B cell (primary cell): ENCODE measurements at regions not wholly inside any gene's neighbourhood (a gene's known extent, or its start where the extent isn't known, plus 50 kb on each side); places are given as distances from the start of the nearest gene placed in this dataset.

ENCODE experiments used
- ATAC-seq: fragments of 200-7000 bp; cut with Tn5 transposase; one replicate; pipeline ENCODE4 v1.10.0; 2021; ENCODE audit warnings: low read depth, mild to moderate bottlenecking, moderate number of reproducible peaks, moderate library complexity
- CTCF ChIA-PET: fragments of 350-600 bp; sonication (Branson Sonifier 250); formaldehyde crosslinking; loops from one replicate; lab custom pipeline; 2021; ENCODE audit warnings: antibody characterized with exemption, inconsistent platforms; lab: Charles Lee
- POLR2A ChIA-PET: fragments of 350-600 bp; sonication (Branson Sonifier 250); formaldehyde crosslinking; loops from one replicate; lab custom pipeline; 2021; ENCODE audit warnings: antibody characterized with exemption; lab: Charles Lee
- DNase-seq: peaks from one replicate; pipeline ENCODE4 v3.0.0; 2013
- H2AFZ ChIP-seq: 2 replicates; pipeline ENCODE4 v1.6.1; 2012; ENCODE audit warnings: mild to moderate bottlenecking, low read depth, low read length; ENCODE audit not compliant: insufficient read depth, poor library complexity, severe bottlenecking
- H3K27ac ChIP-seq, 2 donors: 1 replicate in 1 of 2; 2 replicates in 1 of 2; pipeline ENCODE4 v1.5.1; 2012 to 2013; ENCODE audit warnings: low read length in 2 of 2, mild to moderate bottlenecking in 2 of 2, moderate library complexity in 1 of 2
- H3K27me3 ChIP-seq, 4 experiments: fragments of 200-600 bp in 1 of 4; sonication (generic) in 1 of 4; replicated peaks in 1 of 4; 1 replicate in 2 of 4; 2 replicates in 2 of 4; pipeline versions ENCODE4 v1.6.1 to v1.7.0; 2013 to 2016; ENCODE audit warnings: low read length in 3 of 4, mild to moderate bottlenecking in 2 of 4, mixed read lengths in 1 of 4, moderate library complexity in 1 of 4; ENCODE audit not compliant: insufficient read depth in 4 of 4, control insufficient read depth in 3 of 4; ENCODE audit errors: control extremely low read depth in 1 of 4
- H3K36me3 ChIP-seq, 2 experiments: replicated peaks in 1 of 2; 1 replicate in 1 of 2; 2 replicates in 1 of 2; pipeline versions ENCODE4 v1.6.1 to v1.7.1; 2013; ENCODE audit warnings: low read length in 1 of 2; ENCODE audit not compliant: insufficient read depth in 2 of 2, control insufficient read depth in 1 of 2; ENCODE audit errors: control extremely low read depth in 1 of 2, extremely low read depth in 1 of 2
- H3K4me1 ChIP-seq, 2 donors: fragments of 200-600 bp in 1 of 2; sonication (generic) in 1 of 2; 1 replicate in 1 of 2; 2 replicates in 1 of 2; pipeline versions ENCODE4 v1.5.1 to v1.6.1; 2013 to 2017; ENCODE audit warnings: low read length in 2 of 2; ENCODE audit not compliant: control insufficient read depth in 2 of 2, insufficient read depth in 2 of 2
- H3K4me2 ChIP-seq: replicated peaks from 2 replicates; pipeline ENCODE3; 2012; ENCODE audit warnings: mild to moderate bottlenecking, low read depth, low read length; ENCODE audit not compliant: poor library complexity, severe bottlenecking
- H3K4me3 ChIP-seq, 5 experiments: fragments of 200-600 bp in 1 of 5; sonication (generic) in 1 of 5; 1 replicate in 3 of 5; 2 replicates in 2 of 5; pipeline versions ENCODE4 v1.5.1 to v1.7.0; 2011 to 2016; ENCODE audit warnings: low read length in 4 of 5, mild to moderate bottlenecking in 4 of 5, low read depth in 2 of 5, control low read depth in 1 of 5, moderate library complexity in 1 of 5; ENCODE audit not compliant: insufficient read depth in 1 of 5; ENCODE audit errors: control extremely low read depth in 1 of 5, extremely low read depth in 1 of 5
- H3K79me2 ChIP-seq: fragments of 200-600 bp; sonication (generic); one replicate; pipeline ENCODE4 v1.6.0; 2016; ENCODE audit warnings: low read length; ENCODE audit not compliant: control insufficient read depth, insufficient read depth
- H3K9ac ChIP-seq: fragments of 200-600 bp; sonication (generic); 2 replicates; pipeline ENCODE4 v1.6.1; 2017; ENCODE audit warnings: mild to moderate bottlenecking, low read length, moderate library complexity
- H3K9me3 ChIP-seq, 3 donors: one replicate each; pipeline versions ENCODE4 v1.6.1 to v1.7.1; 2013; ENCODE audit warnings: low read length in 2 of 3; ENCODE audit not compliant: control insufficient read depth in 2 of 3, insufficient read depth in 1 of 3; ENCODE audit errors: control extremely low read depth in 1 of 3
- H4K20me1 ChIP-seq: 2 replicates; pipeline ENCODE4 v1.6.0; 2012; ENCODE audit warnings: mild to moderate bottlenecking, low read length; ENCODE audit not compliant: insufficient read depth, control insufficient read depth, poor library complexity, severe bottlenecking
- H3K27ac Mint-ChIP-seq: one replicate; pipeline ENCODE4 v1.8.0; 2021; ENCODE audit warnings: mixed read lengths
- H3K27me3 Mint-ChIP-seq: one replicate; pipeline ENCODE4 v1.8.0; 2021; ENCODE audit warnings: mixed read lengths
- H3K4me1 Mint-ChIP-seq: one replicate; pipeline ENCODE4 v1.8.0; 2021; ENCODE audit warnings: mixed read lengths
- H3K4me3 Mint-ChIP-seq: one replicate; pipeline ENCODE4 v1.8.0; 2021; ENCODE audit warnings: mixed read lengths
- H3K9me3 Mint-ChIP-seq: one replicate; pipeline ENCODE4 v1.8.0; 2022; ENCODE audit warnings: mixed read lengths; ENCODE audit not compliant: insufficient read depth
- EZH2 ChIP-seq: IDR thresholded peaks from 2 replicates; pipeline ENCODE4 v1.6.1; 2012; ENCODE audit warnings: borderline replicate concordance, low read depth, mild to moderate bottlenecking, moderate library complexity, low read length; ENCODE audit not compliant: insufficient read depth, poor library complexity, severe bottlenecking
- WGBS: methylation state at CpG from one replicate; pipeline ENCODE4 v1.1.5; 2013; ENCODE audit warnings: missing lambda C conversion rate; ENCODE audit not compliant: insufficient coverage; 5-methylcytosine and 5-hydroxymethylcytosine counted together
- intact Hi-C: fragments of 100-400 bp; cut with micrococcal nuclease; formaldehyde crosslinking; loops from one replicate; pipeline ENCODE4 v1.10.0; 2022
- TF ChIP-seq, protein P1 (sequence below): fragments of 200-600 bp; IDR thresholded peaks from one replicate; pipeline ENCODE4 v1.8.0; 2022; ENCODE audit warnings: antibody characterized with exemption, mild to moderate bottlenecking

DNA sequence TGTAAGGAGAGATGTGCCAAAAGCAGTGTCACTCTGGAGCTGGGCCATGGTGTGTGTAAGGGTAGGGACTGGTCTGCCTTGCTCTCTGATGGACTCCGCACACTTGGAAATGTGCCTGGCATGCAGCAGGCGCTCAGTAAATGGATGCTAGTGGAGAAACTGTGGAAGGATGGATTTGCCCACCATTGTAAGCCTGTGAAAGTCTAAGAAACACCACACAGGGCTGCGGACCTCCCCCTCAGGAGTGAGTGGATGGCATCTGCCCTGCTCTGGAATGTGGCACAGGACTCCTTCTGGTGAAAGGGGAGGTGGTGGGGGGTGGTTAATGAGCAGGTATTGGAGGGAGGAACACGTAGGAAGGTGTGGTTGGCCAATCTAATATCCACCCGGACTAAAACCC lies 62.2 kb upstream of the ACAN start:
- ChIA-PET CTCF (no interaction called here), POLR2A (no interaction called here)
- Histone ChIP-seq H3K79me2 (no peaks in the 10 kb centered on the region), H3K36me3 (no peaks in the 10 kb centered on the region), H4K20me1 (no peaks in the 10 kb centered on the region), H3K4me1 (no peaks in the 10 kb centered on the region), H3K27ac (no peak overlapping the region), H3K9ac (no peak overlapping the region), H3K4me2 (no peak overlapping the region), H3K4me3 (no peak overlapping the region), H3K27me3 (peaks cover 0 to 15% (median 2%) of the 10 kb centered on the region in 4 experiments), H3K9me3 (peaks cover 0 to 5% (median 0%) of the 10 kb centered on the region in 3 donors), H2AFZ (no peak overlapping the region)
- intact Hi-C loops = no loop called here
- no peak for TF ChIP-seq EZH2
- TF ChIP-seq, protein P1, sequence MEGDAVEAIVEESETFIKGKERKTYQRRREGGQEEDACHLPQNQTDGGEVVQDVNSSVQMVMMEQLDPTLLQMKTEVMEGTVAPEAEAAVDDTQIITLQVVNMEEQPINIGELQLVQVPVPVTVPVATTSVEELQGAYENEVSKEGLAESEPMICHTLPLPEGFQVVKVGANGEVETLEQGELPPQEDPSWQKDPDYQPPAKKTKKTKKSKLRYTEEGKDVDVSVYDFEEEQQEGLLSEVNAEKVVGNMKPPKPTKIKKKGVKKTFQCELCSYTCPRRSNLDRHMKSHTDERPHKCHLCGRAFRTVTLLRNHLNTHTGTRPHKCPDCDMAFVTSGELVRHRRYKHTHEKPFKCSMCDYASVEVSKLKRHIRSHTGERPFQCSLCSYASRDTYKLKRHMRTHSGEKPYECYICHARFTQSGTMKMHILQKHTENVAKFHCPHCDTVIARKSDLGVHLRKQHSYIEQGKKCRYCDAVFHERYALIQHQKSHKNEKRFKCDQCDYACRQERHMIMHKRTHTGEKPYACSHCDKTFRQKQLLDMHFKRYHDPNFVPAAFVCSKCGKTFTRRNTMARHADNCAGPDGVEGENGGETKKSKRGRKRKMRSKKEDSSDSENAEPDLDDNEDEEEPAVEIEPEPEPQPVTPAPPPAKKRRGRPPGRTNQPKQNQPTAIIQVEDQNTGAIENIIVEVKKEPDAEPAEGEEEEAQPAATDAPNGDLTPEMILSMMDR = no peak
- peaks cover 32% of the 10 kb centered on the region for H3K27me3 Mint-ChIP-seq
- no peaks in the 10 kb centered on the region for H3K4me1 Mint-ChIP-seq
- H3K9me3 Mint-ChIP-seq = no peaks in the 10 kb centered on the region
- ATAC-seq = no peak
- H3K27ac Mint-ChIP-seq = no peak overlapping the region
- H3K4me3 Mint-ChIP-seq = no peak overlapping the region
- 98% methylated on average over 5 of the region's 5 CpGs for WGBS
- no peak for DNase-seq

DNA sequence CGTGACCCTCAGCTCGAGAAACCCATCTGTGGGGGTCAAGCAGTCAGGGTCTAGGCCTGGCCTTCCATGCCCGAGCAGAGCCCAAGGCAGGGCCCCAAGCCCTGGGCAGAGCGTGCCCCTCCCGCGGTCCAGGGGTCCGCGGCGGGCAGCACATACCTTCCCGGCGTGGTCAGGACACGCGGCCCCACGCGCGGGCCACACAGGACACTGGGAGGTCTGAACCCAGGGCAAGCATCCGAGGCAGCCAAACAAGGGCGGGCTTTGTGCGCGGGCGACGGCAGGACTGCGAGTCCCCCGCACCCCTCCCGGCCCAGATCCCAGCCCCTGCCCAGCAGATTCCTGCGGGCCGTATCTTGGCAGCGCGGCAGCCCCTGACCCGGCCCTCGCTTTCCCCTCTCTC lies 61.6 kb upstream of the ACAN start:
- Histone ChIP-seq H3K9ac (no peak overlapping the region), H3K4me2 (no peak overlapping the region), H4K20me1 (no peaks in the 10 kb centered on the region), H3K9me3 (peaks cover 0 to 5% (median 0%) of the 10 kb centered on the region in 3 donors), H2AFZ (no peak overlapping the region), H3K27me3 (peaks cover 0 to 10% (median 2%) of the 10 kb centered on the region in 4 experiments), H3K27ac (no peak overlapping the region), H3K79me2 (no peaks in the 10 kb centered on the region), H3K4me3 (no peak overlapping the region), H3K36me3 (no peaks in the 10 kb centered on the region), H3K4me1 (no peaks in the 10 kb centered on the region)
- WGBS = 82% methylated on average over 27 of the region's 31 CpGs
- POLR2A ChIA-PET = no interaction called here
- intact Hi-C loops = no loop called here
- CTCF ChIA-PET = no interaction called here
- no peaks in the 10 kb centered on the region for H3K9me3 Mint-ChIP-seq
- ATAC-seq = no peak
- H3K27me3 Mint-ChIP-seq = peaks cover 30% of the 10 kb centered on the region
- TF ChIP-seq, protein P1 = no peak
- no peak for TF ChIP-seq EZH2
- no peaks in the 10 kb centered on the region for H3K4me1 Mint-ChIP-seq
- no peak for DNase-seq
- H3K27ac Mint-ChIP-seq = no peak overlapping the region
- H3K4me3 Mint-ChIP-seq = no peak overlapping the region
